HG03457 (cell line): ENCODE measurements at regions not wholly inside any gene's neighbourhood (a gene's known extent, or its start where the extent isn't known, plus 50 kb on each side); places are given as distances from the start of the nearest gene placed in this dataset.
"Not testable (repeated sequence)": the region's sequence is repeated elsewhere in the genome, so short reads cannot be mapped to it uniquely, and the experiment has no call there.

ENCODE experiments used
- ATAC-seq: cut with Tn5 transposase; IDR thresholded peaks from one replicate; pipeline ENCODE4 v1.9.1; 2021; ENCODE audit warnings: moderate number of reproducible peaks; ENCODE audit not compliant: unreplicated experiment

DNA sequence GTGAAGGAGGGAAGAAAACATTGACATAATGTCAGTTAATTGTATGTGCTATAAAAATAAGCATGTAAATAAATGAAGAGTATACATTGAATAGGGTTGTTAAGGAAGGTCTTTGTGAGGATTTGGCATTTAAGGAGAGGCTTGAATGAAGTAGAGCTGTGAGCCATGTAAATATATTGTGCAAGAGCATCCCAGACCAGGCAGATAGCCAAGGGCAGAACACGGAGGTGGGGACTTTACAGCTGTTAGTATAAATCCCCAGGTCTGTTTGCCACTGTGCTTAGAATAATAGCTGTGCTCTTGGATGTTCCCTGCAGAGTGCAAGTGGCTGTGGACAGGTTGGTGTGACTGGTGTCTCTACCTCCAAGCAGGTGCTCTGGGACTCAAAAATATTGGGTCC is 211.7 kb downstream of the LRRC70 start:
- ATAC-seq: no peak

DNA sequence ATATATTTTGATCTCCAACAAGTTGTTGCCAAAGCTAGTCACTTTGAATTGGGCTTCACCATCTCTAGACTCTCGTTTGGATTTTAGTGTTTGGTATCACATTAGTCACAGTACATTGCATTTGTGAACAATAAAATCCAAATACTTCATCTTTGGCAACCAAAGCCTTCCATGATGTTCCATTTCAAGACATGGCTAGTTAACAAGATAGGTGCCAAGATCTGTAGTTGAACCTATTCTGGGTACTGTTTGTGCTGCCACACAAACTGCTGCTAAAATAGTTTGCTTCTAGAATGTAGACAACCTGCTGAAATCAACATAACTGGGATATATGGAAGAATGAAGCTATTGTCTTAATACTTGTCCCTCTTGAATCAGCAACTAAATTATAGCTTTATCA is 207.5 kb downstream of the LRRC70 start:
- ATAC-seq: no peak

DNA sequence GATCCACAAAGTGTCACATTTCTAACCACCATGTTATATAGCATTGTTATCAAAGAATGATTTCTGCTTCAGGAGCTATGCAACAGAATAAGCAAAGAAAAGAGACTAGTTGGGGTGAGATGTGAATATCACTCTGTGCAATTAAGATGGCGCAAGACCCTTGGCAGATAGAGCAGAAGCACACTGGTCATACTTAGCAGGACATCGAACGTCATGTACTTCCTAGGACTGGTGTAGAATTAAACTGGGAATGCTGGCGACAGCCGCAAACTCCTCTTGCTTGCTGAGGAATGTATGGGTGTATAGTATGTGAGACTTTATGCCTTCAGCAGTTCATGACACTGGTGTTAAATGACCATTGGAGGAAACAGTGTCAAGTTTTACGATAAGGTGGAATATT is 207.0 kb downstream of the LRRC70 start:
- ATAC-seq: no peak

DNA sequence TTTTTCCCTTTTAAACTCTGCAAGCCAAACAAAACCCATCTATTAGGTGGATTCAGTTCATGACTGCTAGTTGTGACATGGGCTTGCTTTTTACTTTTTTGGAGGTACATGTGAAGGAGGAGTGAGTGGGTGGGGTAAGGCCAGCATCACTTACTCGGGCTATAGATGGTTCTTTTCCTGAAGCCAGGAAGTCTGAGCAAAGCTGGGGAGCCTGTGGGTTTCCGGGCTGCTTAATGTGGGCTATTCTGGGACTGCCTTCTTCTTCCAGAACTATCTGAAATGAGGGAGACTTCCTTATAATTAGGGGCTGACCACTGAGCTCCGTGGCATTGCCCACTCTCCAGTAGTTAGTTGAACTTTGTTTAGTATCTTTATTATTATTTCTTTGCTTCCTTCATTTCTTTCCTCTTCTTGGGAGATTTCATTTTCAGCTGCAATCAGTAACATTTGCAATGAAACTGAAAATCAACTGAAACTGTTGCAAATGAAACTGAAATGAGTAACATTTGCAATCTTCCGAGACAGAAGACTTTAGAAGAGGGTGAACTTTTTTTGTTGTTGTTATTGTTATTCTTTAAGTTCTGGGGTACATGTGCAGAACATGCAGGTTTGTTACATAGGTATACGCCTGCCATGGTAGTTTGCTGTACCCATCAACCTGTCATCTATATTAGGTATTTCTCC is 204.9 kb downstream of the LRRC70 start:
- no peak for ATAC-seq

DNA sequence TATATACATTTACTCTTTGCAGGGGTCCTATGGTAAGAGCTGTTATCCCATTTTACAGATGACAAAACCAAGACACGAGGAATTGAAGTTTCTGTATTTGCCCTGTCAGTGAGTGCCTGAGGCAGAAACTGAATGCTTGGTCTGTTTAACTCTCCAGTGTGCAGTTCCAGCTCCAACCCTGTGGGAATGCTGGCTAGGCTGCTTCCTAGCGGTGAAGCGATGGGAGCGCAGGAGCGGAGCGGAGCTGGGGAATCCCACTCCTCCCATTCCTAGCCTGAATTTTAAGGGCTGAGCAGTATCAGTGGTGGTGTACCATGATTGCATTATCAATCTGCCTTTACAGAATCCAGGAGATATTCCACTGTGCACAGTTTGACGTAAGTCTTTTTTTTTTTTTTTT is 202.3 kb downstream of the LRRC70 start:
- ATAC-seq: no peak

DNA sequence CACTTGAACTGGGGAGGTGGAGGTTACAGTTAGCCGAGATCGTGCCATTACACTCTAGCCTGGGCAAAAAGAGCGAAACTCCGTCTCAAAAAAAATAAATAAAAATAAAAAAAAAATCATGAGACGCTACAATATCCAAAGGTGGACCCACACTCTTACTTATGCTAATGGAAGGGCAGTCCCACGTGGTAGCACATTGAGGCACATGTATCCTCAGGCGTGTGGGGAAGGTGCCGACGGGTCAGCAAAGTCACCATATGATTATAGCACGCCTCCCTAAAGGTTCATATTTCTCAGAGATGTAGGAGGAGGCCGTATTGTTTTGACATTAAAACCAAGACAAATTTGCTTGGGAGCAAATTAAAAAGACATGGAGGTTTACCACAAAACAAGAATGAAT is 201.6 kb downstream of the LRRC70 start:
- no peak for ATAC-seq

DNA sequence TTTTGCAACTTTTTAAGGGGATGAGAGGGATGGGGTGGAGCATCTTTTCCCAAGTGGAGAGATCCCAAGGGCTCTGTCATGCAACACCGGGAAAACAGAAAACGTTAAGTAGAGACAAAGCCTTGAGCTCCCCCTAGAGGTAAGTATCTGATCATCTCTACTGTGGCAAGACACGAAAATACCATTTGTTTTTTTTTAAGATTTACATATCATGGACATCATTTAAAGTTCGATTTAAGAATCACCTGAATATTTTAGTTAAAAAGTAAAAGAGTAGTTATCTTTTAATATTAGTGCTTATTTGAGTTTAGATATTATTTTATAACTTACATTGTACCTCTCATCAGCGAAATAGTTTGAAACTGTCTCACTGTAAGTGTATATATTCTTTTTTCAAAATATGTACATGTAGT is 200.4 kb downstream of the LRRC70 start:
- no peak for ATAC-seq

DNA sequence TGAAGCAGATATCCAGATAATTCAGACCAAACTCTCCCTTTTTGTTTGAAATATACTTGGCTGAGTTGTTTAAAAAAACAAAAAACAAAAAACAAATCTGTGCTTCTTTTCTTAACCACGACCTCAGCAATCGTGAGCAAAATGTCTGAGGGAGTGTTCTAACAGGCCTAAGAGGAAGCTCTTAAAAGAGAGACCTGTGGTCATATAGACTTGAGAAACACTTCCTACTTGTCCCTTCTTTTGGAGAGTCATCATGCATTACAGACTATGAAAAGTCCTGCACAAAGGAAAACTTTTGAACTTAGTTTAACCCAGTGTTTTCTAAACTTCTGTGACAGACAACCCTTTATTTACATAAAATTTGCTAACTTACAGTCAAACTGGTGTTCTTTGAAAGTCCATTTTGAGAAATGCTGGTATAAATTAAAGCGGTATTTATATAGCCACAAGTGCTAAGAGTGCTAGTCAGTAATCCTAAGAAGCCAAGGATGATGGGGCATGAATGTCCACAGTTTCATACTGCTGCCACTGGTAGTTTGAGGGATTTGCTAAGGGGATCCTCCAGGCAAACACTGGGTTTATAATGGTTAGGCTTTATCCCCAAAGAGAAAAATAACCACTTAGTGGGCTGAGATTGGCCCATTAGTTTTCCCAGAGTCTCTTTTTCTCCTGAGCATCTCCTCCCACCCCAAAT is 199.8 kb downstream of the LRRC70 start:
- no peak for ATAC-seq

DNA sequence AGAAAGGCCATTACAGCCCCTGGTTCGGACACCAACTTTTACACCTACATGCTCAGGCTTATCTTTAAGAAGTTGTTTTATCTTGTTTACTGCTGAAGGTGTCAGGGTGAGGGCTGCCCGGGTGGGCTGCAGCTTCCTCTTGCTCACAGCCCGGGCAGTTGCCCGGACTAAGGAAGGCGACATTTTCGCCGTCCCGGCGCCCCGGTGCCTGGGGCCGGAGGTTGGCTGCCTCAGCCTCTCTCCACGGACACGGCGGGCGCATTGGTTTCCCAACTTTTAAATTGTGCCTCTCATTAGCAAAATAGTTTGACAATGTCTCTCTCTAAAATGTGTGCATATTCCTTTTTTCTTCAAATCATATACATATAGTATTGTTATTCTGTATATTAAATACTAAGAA is 198.5 kb downstream of the LRRC70 start:
- not testable (repeated sequence) for ATAC-seq

DNA sequence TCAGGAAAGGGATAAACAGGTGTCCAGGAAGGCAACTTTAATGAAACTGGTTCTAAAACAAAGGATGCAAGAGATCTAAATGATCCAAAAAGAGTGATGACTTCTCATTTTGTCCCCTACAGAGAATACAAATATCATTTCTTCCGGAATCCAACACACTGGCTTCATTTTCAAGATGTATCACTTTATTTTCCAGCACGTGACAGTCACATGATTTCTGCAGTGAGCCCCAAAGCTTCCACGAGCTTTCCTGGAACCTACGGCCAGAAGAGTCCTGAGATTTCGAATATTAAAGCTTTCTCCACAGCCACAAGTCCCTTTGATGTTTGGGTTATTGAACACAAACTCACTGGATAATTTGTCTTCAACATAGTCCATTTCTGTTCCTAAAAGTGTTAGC is 198.0 kb downstream of the LRRC70 start:
- not testable (repeated sequence) for ATAC-seq

DNA sequence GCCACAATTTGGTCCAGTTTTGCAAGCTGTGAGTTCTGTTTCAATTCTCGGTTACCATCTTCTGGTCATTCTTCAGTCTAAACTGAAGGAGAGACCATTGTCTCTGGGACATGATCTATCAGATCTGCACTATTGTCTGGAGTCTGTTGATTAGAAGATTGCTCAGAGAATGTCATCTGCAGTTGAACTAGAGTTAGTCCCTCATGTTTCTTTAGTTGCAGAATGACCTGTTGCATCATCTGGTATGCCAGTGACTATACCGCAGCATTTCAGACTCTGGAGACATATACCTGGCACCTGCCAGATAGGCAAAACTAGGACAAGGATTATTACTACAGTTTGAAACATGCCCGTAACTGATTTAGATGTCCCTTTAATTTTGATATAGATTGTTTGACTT is 194.8 kb downstream of the LRRC70 start:
- ATAC-seq: no peak

DNA sequence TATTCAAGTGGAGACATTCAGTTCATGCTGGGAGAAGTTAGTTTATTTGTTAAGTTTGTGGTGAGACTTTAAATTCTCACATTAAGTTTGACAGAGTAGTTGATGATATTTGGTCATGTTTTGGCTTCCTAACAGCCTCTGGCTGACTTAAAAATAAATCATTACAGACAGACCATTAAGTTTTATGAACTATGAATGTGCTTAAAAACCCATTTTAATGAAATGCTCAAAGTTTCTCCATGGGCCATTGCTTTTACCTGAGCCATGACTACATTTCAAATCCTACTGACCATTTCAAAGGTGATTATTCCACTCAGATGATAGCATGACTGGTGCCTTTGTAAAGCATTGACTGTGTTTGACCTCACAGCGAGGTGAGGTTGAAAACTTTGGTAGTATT is 192.7 kb downstream of the LRRC70 start:
- ATAC-seq: no peak

DNA sequence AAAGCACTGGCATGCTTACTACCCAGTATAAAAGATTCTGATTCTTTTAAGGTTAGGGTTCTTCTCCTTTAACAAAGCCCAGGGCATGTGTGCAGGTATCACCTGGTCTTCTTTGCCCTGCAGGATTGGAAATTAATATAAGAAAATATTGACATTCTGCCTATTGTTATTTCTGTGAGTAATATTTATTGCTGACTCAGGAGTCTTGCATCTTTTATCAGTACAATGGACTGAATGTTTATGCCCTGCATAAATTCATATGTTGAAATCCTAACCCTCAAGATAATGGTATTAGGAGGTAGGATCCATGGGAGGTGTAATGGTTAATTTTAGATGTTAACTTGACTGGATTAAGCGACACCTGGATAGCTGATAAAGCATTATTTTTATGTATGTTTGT is 189.0 kb downstream of the LRRC70 start:
- no peak for ATAC-seq

DNA sequence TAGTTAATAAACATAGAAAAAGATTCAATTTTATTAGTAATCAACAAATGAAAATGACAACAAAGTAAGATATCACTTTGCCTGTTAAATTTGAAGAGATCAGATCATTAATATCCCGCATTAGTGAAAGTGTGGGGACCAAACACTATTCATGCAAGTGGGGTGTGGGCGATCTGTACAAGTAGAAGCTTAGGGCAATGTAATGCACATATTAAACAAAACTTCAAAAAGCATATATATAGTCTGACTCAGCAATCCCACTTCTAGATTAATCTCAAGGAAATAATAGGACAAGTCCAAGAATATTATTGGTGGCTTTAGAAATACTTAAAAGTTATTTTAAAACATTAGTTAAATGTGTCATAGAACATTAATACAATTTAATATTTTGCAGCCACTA is 188.5 kb downstream of the LRRC70 start:
- no peak for ATAC-seq

DNA sequence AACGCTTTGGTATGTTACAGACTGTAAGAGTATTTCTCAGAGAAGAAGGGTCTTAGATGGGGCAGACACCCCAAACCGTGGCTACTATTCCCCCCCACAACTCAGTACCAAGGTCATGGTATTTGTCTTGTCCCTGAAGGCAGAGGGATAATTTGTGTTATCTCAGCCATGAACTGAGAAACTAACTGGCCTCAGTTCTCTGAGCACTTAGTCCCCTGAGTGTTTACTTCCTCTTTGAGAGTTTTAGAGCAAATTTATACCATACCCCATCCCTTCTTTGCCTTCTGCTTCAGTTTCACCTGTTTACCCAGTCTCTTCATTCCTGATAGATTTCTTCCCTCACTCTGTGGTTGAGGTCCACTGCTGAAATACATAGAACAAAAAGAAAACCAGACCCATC is 183.9 kb downstream of the LRRC70 start:
- ATAC-seq: no peak

DNA sequence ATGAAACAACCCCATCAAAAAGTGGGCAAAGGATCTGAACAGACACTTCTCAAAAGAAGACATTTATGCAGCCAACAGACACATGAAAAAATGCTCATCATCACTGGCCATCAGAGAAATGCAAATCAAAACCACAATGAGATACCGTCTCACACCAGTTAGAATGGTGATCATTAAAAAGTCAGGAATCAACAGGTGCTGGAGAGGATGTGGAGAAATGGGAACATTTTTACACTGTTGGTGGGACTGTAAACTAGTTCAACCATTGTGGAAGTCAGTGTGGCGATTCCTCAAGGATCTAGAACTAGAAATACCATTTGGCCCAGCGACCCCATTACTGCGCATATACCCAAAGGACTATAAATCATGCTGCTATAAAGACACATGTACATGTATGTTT is 179.1 kb downstream of the LRRC70 start:
- not testable (repeated sequence) for ATAC-seq

DNA sequence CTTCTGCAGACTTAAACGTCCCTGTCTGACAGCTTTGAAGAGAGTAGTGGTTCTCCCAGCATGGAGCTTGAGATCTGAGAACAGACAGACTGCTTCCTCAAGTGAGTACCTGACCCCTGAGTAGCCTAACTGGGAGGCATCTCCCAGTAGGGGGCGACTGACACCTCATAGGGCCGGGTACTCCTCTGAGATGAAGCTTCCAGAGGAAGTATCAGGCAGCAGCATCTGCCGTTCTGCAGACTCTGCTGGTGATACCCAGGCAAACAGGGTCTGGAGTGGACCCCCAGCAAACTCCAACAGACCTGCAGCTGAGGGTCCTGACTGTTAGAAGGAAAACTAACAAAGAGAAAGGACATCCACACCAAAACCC is 174.4 kb downstream of the LRRC70 start:
- ATAC-seq: not testable (repeated sequence)

DNA sequence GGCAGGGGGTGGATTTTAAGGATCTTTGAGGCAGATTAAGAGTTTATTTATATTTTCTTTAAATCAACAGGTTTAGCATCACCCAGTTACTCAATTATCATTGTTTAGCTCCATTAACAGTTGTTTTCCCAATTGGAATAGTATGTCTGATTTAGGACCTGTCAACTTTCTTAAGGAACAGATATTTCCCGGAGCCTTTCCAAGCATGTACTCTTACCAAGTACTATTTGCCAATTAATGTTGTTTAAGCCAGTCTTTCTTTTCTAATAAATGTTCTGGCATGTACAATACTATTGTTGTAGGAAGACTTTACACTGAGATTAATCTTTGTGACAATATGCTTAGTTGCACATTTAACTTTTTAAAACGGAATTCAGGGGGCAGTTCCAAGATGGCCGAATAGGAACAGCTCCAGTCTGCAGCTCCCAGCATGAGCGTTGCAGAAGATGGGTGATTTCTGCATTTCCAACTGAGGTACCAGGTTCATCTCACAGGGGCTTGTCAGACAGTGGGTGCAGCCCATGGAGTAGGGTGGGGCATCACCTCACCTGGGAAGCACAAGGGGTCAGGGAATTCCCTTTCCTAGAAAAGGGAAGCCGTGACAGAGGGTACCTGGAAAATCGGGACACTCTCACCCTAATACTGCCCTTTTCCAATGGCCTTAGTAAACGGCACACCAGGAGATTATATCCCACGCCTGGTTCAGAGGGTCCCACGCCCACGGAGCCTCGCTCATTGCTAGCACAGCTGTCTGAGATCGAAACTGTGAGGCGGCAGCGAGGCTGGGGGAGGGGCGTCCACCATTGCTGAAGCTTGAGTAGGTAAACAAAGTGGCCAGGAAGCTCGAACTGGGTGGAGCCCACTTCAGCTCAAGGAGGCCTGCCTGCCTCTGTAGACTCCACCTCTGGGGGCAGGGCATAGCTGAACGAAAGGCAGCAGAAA is 173.7 kb downstream of the LRRC70 start:
- ATAC-seq: not testable (repeated sequence)

DNA sequence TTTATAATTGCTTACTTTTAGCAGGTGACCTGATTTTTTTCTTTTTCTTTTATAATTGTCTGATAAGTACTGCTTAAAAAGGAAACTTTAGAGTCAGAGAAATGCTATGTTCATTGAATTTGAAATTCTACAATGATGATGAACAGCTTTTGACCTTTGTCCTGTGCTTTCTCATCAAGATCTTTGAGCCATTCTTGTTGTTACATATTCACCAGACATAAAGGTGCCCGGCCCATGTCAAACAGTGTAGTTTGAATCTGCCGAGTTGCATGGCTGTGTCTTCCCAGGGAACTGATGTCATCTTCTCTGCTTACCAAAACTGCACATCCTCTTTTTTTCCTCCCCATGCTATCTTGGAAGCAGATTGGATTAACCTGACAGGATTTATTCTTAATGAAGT is 163.6 kb downstream of the LRRC70 start:
- no peak for ATAC-seq

DNA sequence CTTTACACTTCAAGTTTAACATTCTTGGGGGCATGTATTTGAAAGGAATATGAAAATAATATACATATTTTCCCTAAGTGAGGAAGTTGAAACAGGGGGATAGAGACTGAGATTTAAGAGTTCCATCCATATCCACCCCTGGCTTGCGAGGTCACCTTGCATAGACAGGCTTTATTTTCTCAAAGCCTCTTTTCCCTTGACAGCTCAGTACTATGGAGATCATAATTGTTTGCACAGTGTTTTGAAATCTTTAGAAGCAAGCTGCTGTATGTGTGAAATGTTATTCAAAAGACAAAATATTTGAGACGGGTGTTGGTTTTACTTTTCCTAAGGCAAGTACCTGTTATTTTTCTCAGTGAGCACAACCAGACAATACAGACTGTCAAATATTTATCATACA is 163.1 kb downstream of the LRRC70 start:
- no peak for ATAC-seq

DNA sequence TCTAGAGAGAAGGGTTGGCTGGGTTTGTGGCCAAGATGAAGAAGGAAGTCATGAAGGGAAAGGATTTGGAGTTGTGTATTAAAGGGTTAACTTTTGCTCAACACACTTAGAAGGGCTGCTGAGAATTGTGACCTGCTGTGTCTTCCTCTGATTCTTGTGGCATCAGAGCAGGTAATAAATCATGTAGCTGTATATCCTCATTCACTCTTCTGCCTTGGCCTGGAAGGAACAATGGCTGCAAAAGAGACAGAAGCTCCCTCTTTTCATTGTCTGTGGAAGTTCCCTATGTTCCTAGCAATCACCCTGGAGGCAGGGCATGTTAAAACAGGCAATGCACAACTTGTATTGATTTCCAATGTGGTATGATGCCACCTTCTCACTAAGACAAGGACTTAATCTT is 159.1 kb downstream of the LRRC70 start:
- no peak for ATAC-seq

DNA sequence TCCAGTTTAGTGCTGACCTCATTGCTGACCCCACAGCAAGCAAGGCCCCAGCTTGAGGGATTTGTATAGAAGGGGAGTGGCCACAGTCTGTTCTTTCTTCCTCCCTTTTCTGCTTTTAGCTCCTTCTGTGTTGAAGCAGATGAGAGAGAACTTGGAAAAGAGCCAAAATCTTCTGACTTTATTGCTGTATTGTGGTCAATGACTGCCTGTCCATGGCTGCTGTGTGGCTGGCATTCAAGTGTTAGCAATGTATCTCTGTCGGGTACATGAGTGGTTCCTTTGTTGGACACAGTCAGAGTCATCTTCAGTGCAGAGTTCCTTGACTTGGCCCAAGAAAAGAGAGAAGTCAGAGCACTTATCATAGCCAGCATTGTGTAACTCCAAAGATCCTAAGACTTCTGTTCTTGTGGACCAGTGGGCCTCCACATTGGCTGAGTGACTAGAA is 154.1 kb downstream of the LRRC70 start:
- no peak for ATAC-seq
